MCF 10A (cell line): ENCODE measurements at regions not wholly inside any gene's neighbourhood (a gene's known extent, or its start where the extent isn't known, plus 50 kb on each side); places are given as distances from the start of the nearest gene placed in this dataset.

Source experiments
- BruUV-seq: library from RNA; stranded (reverse); fragments of 400-500 nt; replicated peaks from 2 replicates; lab custom pipeline; 2021; lab: Mats Ljungman, UMichigan
- CTCF ChIA-PET: fragments of 300-600 bp; sonication (Branson Sonifier 250); formaldehyde crosslinking; extraction: SDS; loops from one replicate; lab custom pipeline; 2021; ENCODE audit warnings: antibody characterized with exemption, inconsistent platforms; lab: Yijun Ruan, JAX
- POLR2A ChIA-PET: fragments of 300-600, 350-650 bp; sonication (Branson Sonifier 250); formaldehyde crosslinking; extraction: SDS; loops from one replicate; lab custom pipeline; 2020; ENCODE audit warnings: antibody characterized with exemption, inconsistent platforms; lab: Yijun Ruan, JAX
- DNase-seq: peaks from one replicate; pipeline ENCODE4 v3.0.0-alpha.2; 2018; ENCODE audit not compliant: unreplicated experiment
- H3K27ac Mint-ChIP-seq: one replicate; pipeline ENCODE4 v1.8.0; 2022; ENCODE audit warnings: mild to moderate bottlenecking, low read depth, mixed read lengths; ENCODE audit not compliant: unreplicated experiment
- H3K27me3 Mint-ChIP-seq: one replicate; pipeline ENCODE4 v1.8.0; 2022; ENCODE audit warnings: mixed read lengths; ENCODE audit not compliant: insufficient read depth, unreplicated experiment
- H3K36me3 Mint-ChIP-seq: one replicate; pipeline ENCODE4 v1.8.0; 2022; ENCODE audit warnings: mild to moderate bottlenecking, moderate library complexity, mixed read lengths; ENCODE audit not compliant: insufficient read depth, unreplicated experiment
- H3K4me1 Mint-ChIP-seq: one replicate; pipeline ENCODE4 v1.8.0; 2022; ENCODE audit warnings: mixed read lengths; ENCODE audit not compliant: insufficient read depth, unreplicated experiment
- H3K4me3 Mint-ChIP-seq: one replicate; pipeline ENCODE4 v1.8.0; 2022; ENCODE audit warnings: mild to moderate bottlenecking, moderate library complexity, mixed read lengths; ENCODE audit not compliant: unreplicated experiment
- H3K9me3 Mint-ChIP-seq: one replicate; pipeline ENCODE4 v1.8.0; 2022; ENCODE audit warnings: mixed read lengths; ENCODE audit not compliant: unreplicated experiment
- intact Hi-C: fragments of 100-400 bp; cut with micrococcal nuclease; formaldehyde crosslinking; loops from 2 replicates; pipeline ENCODE4 v1.14.1; 2022
- TF ChIP-seq, protein P1 (sequence below): fragments of 200-600 bp; IDR thresholded peaks from one replicate; pipeline ENCODE4 v1.8.0; 2022; ENCODE audit warnings: antibody characterized with exemption, mild to moderate bottlenecking; ENCODE audit not compliant: unreplicated experiment

DNA sequence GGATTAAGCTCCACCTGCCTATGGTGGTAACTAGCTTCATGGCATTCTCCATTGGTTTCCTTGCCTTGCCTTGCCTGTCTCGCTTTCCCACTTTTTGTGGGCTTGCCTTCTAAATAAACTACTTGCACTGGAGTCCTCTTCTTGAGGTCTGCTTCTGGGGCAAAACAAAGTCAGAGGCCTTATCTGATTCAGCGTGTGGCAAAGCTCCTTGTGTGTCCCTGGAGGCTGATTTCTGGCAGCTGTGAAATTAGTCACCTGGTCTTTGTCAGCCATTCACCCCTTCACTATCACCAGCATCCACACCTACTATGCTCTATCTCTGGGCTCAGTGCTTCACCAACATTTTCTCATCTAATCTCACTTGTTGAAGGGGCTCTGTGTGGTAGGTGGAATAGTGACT is 176.2 kb downstream of the SEC61B start:
- intact Hi-C loops: no loop called here
- H3K9me3 Mint-ChIP-seq: no peaks in the 10 kb centered on the region
- TF ChIP-seq, protein P1, sequence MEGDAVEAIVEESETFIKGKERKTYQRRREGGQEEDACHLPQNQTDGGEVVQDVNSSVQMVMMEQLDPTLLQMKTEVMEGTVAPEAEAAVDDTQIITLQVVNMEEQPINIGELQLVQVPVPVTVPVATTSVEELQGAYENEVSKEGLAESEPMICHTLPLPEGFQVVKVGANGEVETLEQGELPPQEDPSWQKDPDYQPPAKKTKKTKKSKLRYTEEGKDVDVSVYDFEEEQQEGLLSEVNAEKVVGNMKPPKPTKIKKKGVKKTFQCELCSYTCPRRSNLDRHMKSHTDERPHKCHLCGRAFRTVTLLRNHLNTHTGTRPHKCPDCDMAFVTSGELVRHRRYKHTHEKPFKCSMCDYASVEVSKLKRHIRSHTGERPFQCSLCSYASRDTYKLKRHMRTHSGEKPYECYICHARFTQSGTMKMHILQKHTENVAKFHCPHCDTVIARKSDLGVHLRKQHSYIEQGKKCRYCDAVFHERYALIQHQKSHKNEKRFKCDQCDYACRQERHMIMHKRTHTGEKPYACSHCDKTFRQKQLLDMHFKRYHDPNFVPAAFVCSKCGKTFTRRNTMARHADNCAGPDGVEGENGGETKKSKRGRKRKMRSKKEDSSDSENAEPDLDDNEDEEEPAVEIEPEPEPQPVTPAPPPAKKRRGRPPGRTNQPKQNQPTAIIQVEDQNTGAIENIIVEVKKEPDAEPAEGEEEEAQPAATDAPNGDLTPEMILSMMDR: no peak
- no peaks in the 10 kb centered on the region for H3K4me1 Mint-ChIP-seq
- no peak overlapping the region for H3K27ac Mint-ChIP-seq
- no peaks in the 10 kb centered on the region for H3K36me3 Mint-ChIP-seq
- H3K4me3 Mint-ChIP-seq: no peak overlapping the region
- no peak for DNase-seq
- H3K27me3 Mint-ChIP-seq: no peaks in the 10 kb centered on the region
- CTCF ChIA-PET: no interaction called here
- POLR2A ChIA-PET: no interaction called here
- no TSS peak for BruUV-seq

DNA sequence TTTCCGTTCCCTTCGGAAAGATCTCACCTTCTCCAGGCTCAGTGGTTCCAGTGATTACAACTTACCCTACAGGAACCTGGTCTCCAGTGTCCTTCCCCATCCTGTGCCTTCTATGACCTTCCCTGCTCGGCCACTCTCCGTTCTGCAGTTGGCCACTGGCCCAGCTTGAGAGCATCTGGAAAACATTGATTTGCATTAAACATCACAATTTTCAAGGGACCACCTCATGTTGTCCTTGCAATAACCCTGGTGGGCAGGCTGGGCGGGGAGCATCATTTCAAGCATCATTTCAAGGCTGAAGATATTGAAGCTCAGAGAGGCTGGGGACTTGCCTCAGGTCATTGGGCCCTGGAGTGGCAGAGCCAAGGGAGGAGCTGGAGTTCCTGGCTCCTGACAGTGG is 177.4 kb downstream of the SEC61B start:
- intact Hi-C loops: no loop called here
- H3K36me3 Mint-ChIP-seq: no peaks in the 10 kb centered on the region
- no peak overlapping the region for H3K4me3 Mint-ChIP-seq
- CTCF ChIA-PET: interaction anchor here (0.7 kb wide), 1 partner anchor 9 kb away, joined by 4 read pairs; no protein-coding TSS in a partner anchor
- POLR2A ChIA-PET: interaction anchor here (0.6 kb wide), 1 partner anchor 15 kb away, joined by 3 read pairs; no protein-coding TSS in a partner anchor
- H3K27ac Mint-ChIP-seq: no peak overlapping the region
- TF ChIP-seq, protein P1: no peak
- DNase-seq: no peak
- BruUV-seq: no TSS peak
- no peaks in the 10 kb centered on the region for H3K27me3 Mint-ChIP-seq
- H3K9me3 Mint-ChIP-seq: no peaks in the 10 kb centered on the region
- H3K4me1 Mint-ChIP-seq: no peaks in the 10 kb centered on the region

DNA sequence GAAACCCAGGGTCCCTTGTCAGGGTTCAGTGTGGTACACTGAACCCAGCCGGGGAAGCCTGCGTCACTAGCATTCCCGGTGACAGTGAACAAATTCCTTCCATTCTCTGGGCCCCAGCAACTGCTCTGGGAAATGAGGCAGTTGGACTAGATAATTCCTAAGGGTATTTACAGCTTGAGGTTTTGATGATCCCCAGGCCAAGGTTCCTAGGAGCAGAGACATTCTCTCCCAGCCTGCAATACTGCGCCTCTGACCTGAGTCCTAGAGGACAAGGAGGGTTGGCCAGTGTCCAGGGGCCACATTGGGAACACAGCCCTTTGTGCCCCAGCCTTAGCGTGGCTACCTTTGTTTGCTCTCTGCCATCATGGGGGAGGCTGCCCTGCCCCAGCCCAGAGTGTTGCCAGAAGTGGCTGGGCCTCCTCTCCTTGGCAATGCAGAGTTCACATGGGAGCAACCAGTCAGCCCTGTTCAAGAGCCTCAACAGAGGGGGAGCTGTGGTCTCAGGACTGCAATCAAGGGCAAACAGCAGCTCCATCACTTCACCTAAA is 178.2 kb downstream of the SEC61B start:
- ChIA-PET CTCF (interaction anchor here (0.7 kb wide), 1 partner anchor 8 kb away, joined by 4 read pairs; no protein-coding TSS in a partner anchor), POLR2A (no interaction called here)

DNA sequence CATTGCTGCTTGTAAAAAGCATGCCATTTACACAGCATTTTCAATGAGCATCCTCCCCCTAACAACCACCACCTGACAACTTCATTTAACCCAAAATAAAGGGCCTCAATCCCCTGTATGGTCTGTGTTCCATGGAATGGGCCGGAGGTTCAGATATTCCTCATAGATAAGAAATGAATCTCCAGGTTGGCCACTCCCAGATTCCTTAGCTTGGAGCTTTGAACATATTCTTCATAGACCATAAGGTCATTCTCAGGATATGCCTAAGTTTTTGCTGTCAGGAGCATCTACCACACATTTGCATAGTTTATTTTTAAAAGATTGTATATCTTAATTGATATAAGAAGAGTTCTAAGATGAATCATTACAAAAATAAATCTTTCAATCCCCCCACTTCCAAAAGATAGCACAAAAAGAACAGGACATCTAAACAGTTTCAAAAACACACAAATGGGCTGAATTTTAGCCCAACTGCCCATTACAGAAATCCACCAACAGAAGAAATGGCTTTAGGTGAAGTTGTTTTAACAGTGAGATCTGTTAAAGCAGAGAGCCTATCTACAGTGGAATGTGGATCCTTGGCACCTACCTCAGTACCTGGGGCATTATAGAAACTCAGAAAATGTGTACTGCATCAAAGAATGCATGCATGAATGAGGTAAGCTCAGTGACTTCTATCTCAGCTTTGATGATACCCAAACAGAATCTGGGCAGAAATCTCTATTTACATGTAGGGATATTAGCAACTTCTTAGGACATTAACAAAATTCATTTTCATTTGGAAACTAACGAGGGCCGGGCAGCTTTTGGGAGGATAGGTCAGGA is 179.8 kb downstream of the SEC61B start:
- H3K36me3 Mint-ChIP-seq: no peaks in the 10 kb centered on the region
- intact Hi-C loops: no loop called here
- no peak for DNase-seq
- TF ChIP-seq, protein P1: no peak
- POLR2A ChIA-PET: interaction anchor here (0.7 kb wide), 1 partner anchor 624 kb away, joined by 3 read pairs; no protein-coding TSS in a partner anchor
- H3K27ac Mint-ChIP-seq: no peak overlapping the region
- H3K9me3 Mint-ChIP-seq: no peaks in the 10 kb centered on the region
- H3K4me3 Mint-ChIP-seq: no peak overlapping the region
- no TSS peak for BruUV-seq
- H3K4me1 Mint-ChIP-seq: no peaks in the 10 kb centered on the region
- CTCF ChIA-PET: interaction anchor here (0.6 kb wide), 1 partner anchor 15 kb away, joined by 6 read pairs; no protein-coding TSS in a partner anchor
- no peaks in the 10 kb centered on the region for H3K27me3 Mint-ChIP-seq

More for the DNA sequence above, 178.2 kb downstream of the SEC61B start:
- no peak for DNase-seq
- TF ChIP-seq, protein P1: no peak
- no peak overlapping the region for H3K4me3 Mint-ChIP-seq
- H3K27ac Mint-ChIP-seq: no peak overlapping the region
- no peaks in the 10 kb centered on the region for H3K9me3 Mint-ChIP-seq
- no peaks in the 10 kb centered on the region for H3K4me1 Mint-ChIP-seq
- no TSS peak for BruUV-seq
- H3K36me3 Mint-ChIP-seq: no peaks in the 10 kb centered on the region
- intact Hi-C loops: no loop called here
- no peaks in the 10 kb centered on the region for H3K27me3 Mint-ChIP-seq
